GM23338 (cell line): ENCODE measurements at regions not wholly inside any gene's neighbourhood (a gene's known extent, or its start where the extent isn't known, plus 50 kb on each side); places are given as distances from the start of the nearest gene placed in this dataset.

Experiments used
- ATAC-seq: fragments of 200-7000 bp; cut with Tn5 transposase; 3 replicates; pipeline ENCODE4 v1.9.1; 2020
- DNase-seq: peaks from one replicate; pipeline ENCODE4 v3.0.0-alpha.2; 2015; ENCODE audit warnings: low spot score
- H2AFZ ChIP-seq: fragments of 200-600 bp; sonication (generic); 2 replicates; pipeline ENCODE4 v1.8.0; 2016; ENCODE audit warnings: antibody characterized with exemption, mild to moderate bottlenecking, moderate library complexity
- H3F3A ChIP-seq: fragments of 200-600 bp; sonication (generic); replicated peaks from 2 replicates; pipeline ENCODE4 v1.8.0; 2017; ENCODE audit warnings: antibody characterized with exemption, mixed run types, low read depth
- H3K27ac ChIP-seq: fragments of 200-600 bp; sonication (generic); 2 replicates; pipeline ENCODE4 v1.6.1; 2016; ENCODE audit warnings: low read depth
- H3K27me3 ChIP-seq: fragments of 200-600 bp; sonication (generic); 2 replicates; pipeline ENCODE4 v1.8.0; 2016; ENCODE audit warnings: mild to moderate bottlenecking, mixed run types, moderate library complexity; ENCODE audit not compliant: insufficient read depth
- H3K36me3 ChIP-seq: fragments of 200-600 bp; sonication (generic); 2 replicates; pipeline ENCODE4 v1.8.0; 2016; ENCODE audit warnings: mild to moderate bottlenecking; ENCODE audit not compliant: insufficient read depth
- H3K4me1 ChIP-seq: fragments of 200-600 bp; sonication (generic); 2 replicates; pipeline ENCODE4 v1.8.0; 2016; ENCODE audit warnings: mild to moderate bottlenecking, moderate library complexity; ENCODE audit not compliant: insufficient read depth
- H3K4me2 ChIP-seq: fragments of 200-600 bp; sonication (generic); 2 replicates; pipeline ENCODE4 v1.7.1; 2017; ENCODE audit warnings: mixed run types
- H3K4me3 ChIP-seq: fragments of 200-600 bp; sonication (generic); 2 replicates; pipeline ENCODE4 v1.6.1; 2016; ENCODE audit warnings: mixed run types
- H3K79me2 ChIP-seq: fragments of 200-600 bp; sonication (generic); replicated peaks from 2 replicates; pipeline ENCODE4 v1.8.0; 2017; ENCODE audit warnings: mild to moderate bottlenecking; ENCODE audit not compliant: insufficient read depth
- H3K9me2 ChIP-seq: fragments of 200-600 bp; sonication (generic); 2 replicates; pipeline ENCODE4 v1.8.0; 2017; ENCODE audit not compliant: insufficient read depth
- H4K20me1 ChIP-seq: fragments of 200-600 bp; sonication (generic); replicated peaks from 2 replicates; pipeline ENCODE4 v1.8.0; 2017; ENCODE audit warnings: mild to moderate bottlenecking; ENCODE audit not compliant: insufficient read depth
- H3K27ac Mint-ChIP-seq: 2 replicates; pipeline ENCODE4 v1.8.0; 2020; ENCODE audit warnings: inconsistent platforms, mild to moderate bottlenecking, moderate library complexity, mixed read lengths
- H3K27me3 Mint-ChIP-seq: 3 replicates; pipeline ENCODE4 v1.8.0; 2022; ENCODE audit warnings: low read depth, mild to moderate bottlenecking, moderate library complexity, mixed read lengths, inconsistent platforms; ENCODE audit not compliant: insufficient read depth, poor library complexity
- H3K36me3 Mint-ChIP-seq: 3 replicates; pipeline ENCODE4 v1.8.0; 2021; ENCODE audit warnings: low read depth, mild to moderate bottlenecking, inconsistent platforms, moderate library complexity, mixed read lengths
- H3K4me1 Mint-ChIP-seq: 3 replicates; pipeline ENCODE4 v1.8.0; 2020; ENCODE audit warnings: mild to moderate bottlenecking, inconsistent platforms, mixed read lengths
- H3K4me3 Mint-ChIP-seq: 3 replicates; pipeline ENCODE4 v1.8.0; 2021; ENCODE audit warnings: moderate library complexity, mild to moderate bottlenecking, inconsistent platforms, mixed read lengths
- H3K9me3 Mint-ChIP-seq: 3 replicates; pipeline ENCODE4 v1.8.0; 2020; ENCODE audit warnings: moderate library complexity, mild to moderate bottlenecking, inconsistent platforms, mixed read lengths
- CREB1 ChIP-seq: fragments of 250-450 bp; sonication (Bioruptor Pico); IDR thresholded peaks from 2 replicates; pipeline ENCODE4 v1.5.0; 2020; ENCODE audit warnings: low read depth, mild to moderate bottlenecking, moderate library complexity
- CTCF ChIP-seq, 2 experiments: fragments of 200-600 bp in 1 of 2; sonication (generic) in 1 of 2; conservative IDR thresholded peaks; 2 replicates each; pipeline versions ENCODE4 v1.5.1 to v1.6.1; 2016 to 2017; ENCODE audit warnings: antibody characterized with exemption in 2 of 2, low read depth in 2 of 2, mild to moderate bottlenecking in 2 of 2, moderate library complexity in 1 of 2
- ETS1 ChIP-seq: IDR thresholded peaks from 2 replicates; pipeline ENCODE4 v1.6.1; 2016; ENCODE audit warnings: antibody characterized with exemption
- EZH2 ChIP-seq: fragments of 200-600 bp; sonication (generic); IDR thresholded peaks from one replicate; pipeline ENCODE4 v1.8.0; 2017; ENCODE audit warnings: antibody characterized with exemption, mild to moderate bottlenecking, low read depth; ENCODE audit not compliant: unreplicated experiment
- EZH2phosphoT487 ChIP-seq: fragments of 200-600 bp; sonication (generic); IDR thresholded peaks from one replicate; pipeline ENCODE4 v1.8.1; 2018; ENCODE audit warnings: antibody characterized with exemption; ENCODE audit not compliant: unreplicated experiment
- JUNB ChIP-seq: IDR thresholded peaks from one replicate; pipeline ENCODE4 v1.6.1; 2016; ENCODE audit warnings: antibody characterized with exemption; ENCODE audit not compliant: unreplicated experiment
- NANOG ChIP-seq: IDR thresholded peaks from 2 replicates; pipeline ENCODE4 v1.6.1; 2016; ENCODE audit warnings: antibody characterized with exemption, borderline replicate concordance
- POLR2AphosphoS5 ChIP-seq: IDR thresholded peaks from 2 replicates; pipeline ENCODE4 v1.6.1; 2016; ENCODE audit warnings: antibody characterized with exemption, low read depth
- REST ChIP-seq: IDR thresholded peaks from one replicate; pipeline ENCODE4 v1.6.1; 2018; ENCODE audit warnings: antibody characterized with exemption; ENCODE audit not compliant: unreplicated experiment
- STAT1 ChIP-seq: IDR thresholded peaks from one replicate; pipeline ENCODE4 v1.6.1; 2016; ENCODE audit warnings: antibody characterized with exemption; ENCODE audit not compliant: unreplicated experiment
- ZNF114 ChIP-seq: fragments of 250-450 bp; sonication (Bioruptor Pico); IDR thresholded peaks from 2 replicates; pipeline ENCODE4 v1.5.0; 2020; ENCODE audit warnings: mild to moderate bottlenecking, moderate library complexity

GRCh38 chr9:71587576-71588362 is 180.5 kb downstream of the CEMIP2 start (continued):
- TF ChIP-seq ZNF114 (CRISPR knock-in tag) (no peak), STAT1 (no peak)

- no peaks in the 10 kb centered on the region for H3K27me3 Mint-ChIP-seq
- Histone ChIP-seq H3K79me2 (no peaks in the 10 kb centered on the region), H3K4me2 (no peak overlapping the region), H3K4me1 (0 out of 2 replicates have a peak, but pooled peaks cover 7% of the 10 kb centered on the region), H2AFZ (no peak overlapping the region), H4K20me1 (no peaks in the 10 kb centered on the region), H3K4me3 (no peak overlapping the region), H3K27me3 (no peaks in the 10 kb centered on the region), H3F3A (no peaks in the 10 kb centered on the region), H3K9me2 (peaks cover 5% of the 10 kb centered on the region; the same call in 1 of the 2 replicates), H3K36me3 (no peaks in the 10 kb centered on the region), H3K27ac (no peak overlapping the region)
- no peaks in the 10 kb centered on the region for H3K9me3 Mint-ChIP-seq
- peaks cover 10% of the 10 kb centered on the region for H3K4me1 Mint-ChIP-seq
- ATAC-seq, result no peak; the same call in 2 of the 3 replicates
- H3K27ac Mint-ChIP-seq, result no peak overlapping the region
- H3K36me3 Mint-ChIP-seq, result no peaks in the 10 kb centered on the region
- no peak for DNase-seq
- TF ChIP-seq JUNB (no peak), CREB1 (no peak), ETS1 (no peak), NANOG (no peak)
- no peak overlapping the region for H3K4me3 Mint-ChIP-seq
These were observed 184.5 kb downstream of the CEMIP2 start for GRCh38 chr9:71583792-71584191.

- DNase-seq, result no peak
- Histone ChIP-seq H3K27ac (no peak overlapping the region), H3K9me2 (no peaks in the 10 kb centered on the region), H4K20me1 (no peaks in the 10 kb centered on the region), H2AFZ (no peak overlapping the region), H3K4me3 (no peak overlapping the region), H3K36me3 (no peaks in the 10 kb centered on the region), H3K79me2 (no peaks in the 10 kb centered on the region), H3F3A (no peaks in the 10 kb centered on the region), H3K4me2 (no peak overlapping the region; the same call in 1 of the 2 replicates), H3K4me1 (0 out of 2 replicates have a peak, but pooled peaks cover 7% of the 10 kb centered on the region), H3K27me3 (no peaks in the 10 kb centered on the region)
- H3K4me1 Mint-ChIP-seq, result peaks cover 10% of the 10 kb centered on the region
- no peaks in the 10 kb centered on the region for H3K36me3 Mint-ChIP-seq
- H3K27me3 Mint-ChIP-seq, result no peaks in the 10 kb centered on the region
- no peak overlapping the region for H3K27ac Mint-ChIP-seq
- H3K9me3 Mint-ChIP-seq, result no peaks in the 10 kb centered on the region
- ATAC-seq, result no peak
- no peak overlapping the region for H3K4me3 Mint-ChIP-seq
- TF ChIP-seq REST (no peak), CREB1 (no peak), EZH2 (no peak), STAT1 (no peak), EZH2phosphoT487 (no peak), CTCF (conservative IDR thresholded peaks at IDR 0.05; ENCODE audit: low read depth in 2 of 2) (no peak), JUNB (no peak), POLR2AphosphoS5 (no peak)
These were observed 186.0 kb downstream of the CEMIP2 start for GRCh38 chr9:71582347-71582746.
